Spleen (tissue), 11 donors: ENCODE measurements at regions not wholly inside any gene's neighbourhood (a gene's known extent, or its start where the extent isn't known, plus 50 kb on each side); places are given as distances from the start of the nearest gene placed in this dataset.

Experiments used
- DNase-seq: peaks from one replicate; pipeline ENCODE4 v3.0.0-alpha.2; 2020
- H3K27ac ChIP-seq, 8 donors: fragments of 200-600 bp; sonication (generic) in 7 of 8; 1 replicate in 4 of 8; 2 replicates in 4 of 8; pipeline versions ENCODE4 v1.5.0 to v1.8.0; 2016 to 2021; ENCODE audit warnings: inconsistent platforms in 4 of 8, mild to moderate bottlenecking in 4 of 8, moderate library complexity in 1 of 8
- H3K27me3 ChIP-seq, 7 donors: fragments of 200-600 bp; sonication (generic) in 6 of 7; replicated peaks in 1 of 7; 1 replicate in 4 of 7; 2 replicates in 3 of 7; pipeline versions ENCODE4 v1.5.0 to v1.8.0; 2016 to 2021; ENCODE audit warnings: inconsistent platforms in 3 of 7, mild to moderate bottlenecking in 1 of 7
- H3K36me3 ChIP-seq, 6 donors: fragments of 200-600 bp; sonication (generic) in 5 of 6; 1 replicate in 4 of 6; 2 replicates in 2 of 6; pipeline versions ENCODE4 v1.5.0 to v1.8.0; 2016 to 2021; ENCODE audit warnings: inconsistent platforms in 2 of 6
- H3K4me1 ChIP-seq, 6 donors: fragments of 200-600 bp; sonication (generic) in 5 of 6; 1 replicate in 3 of 6; 2 replicates in 3 of 6; pipeline versions ENCODE4 v1.5.0 to v1.8.0; 2016 to 2021; ENCODE audit warnings: inconsistent platforms in 3 of 6
- H3K4me3 ChIP-seq, 8 donors: fragments of 200-600 bp; sonication (generic) in 7 of 8; 1 replicate in 4 of 8; 2 replicates in 4 of 8; pipeline versions ENCODE4 v1.5.0 to v1.8.0; 2016 to 2021; ENCODE audit warnings: inconsistent platforms in 4 of 8, mild to moderate bottlenecking in 4 of 8, moderate library complexity in 2 of 8
- H3K9me3 ChIP-seq, 8 donors: fragments of 200-600 bp; sonication (generic) in 7 of 8; 1 replicate in 4 of 8; 2 replicates in 4 of 8; pipeline versions ENCODE4 v1.5.0 to v1.8.0; 2016 to 2021; ENCODE audit warnings: inconsistent platforms in 4 of 8
- CTCF ChIP-seq, 11 experiments: fragments of 200-600 bp in 7 of 11; fragments of 450-650 bp in 4 of 11; sonication (generic) in 4 of 11; IDR thresholded peaks in 8 of 11; conservative IDR thresholded peaks in 3 of 11; 1 replicate in 7 of 11; 2 replicates in 4 of 11; pipeline versions ENCODE4 v1.4.0 to v1.8.0; 2016 to 2021; ENCODE audit warnings: antibody characterized with exemption in 11 of 11, inconsistent platforms in 4 of 11, mild to moderate bottlenecking in 1 of 11
- POLR2A ChIP-seq, 3 donors: fragments of 450-650 bp; IDR thresholded peaks; one replicate each; pipeline ENCODE4 v1.5.1; 2017; ENCODE audit warnings: antibody characterized with exemption in 3 of 3, mild to moderate bottlenecking in 1 of 3
- POLR2AphosphoS5 ChIP-seq, 3 donors: sonication (generic); formaldehyde crosslinking; IDR thresholded peaks; one replicate each; pipeline ENCODE4 v1.5.1; 2017; ENCODE audit warnings: antibody characterized with exemption in 3 of 3
- WGBS, 5 donors: extraction: QIAGEN DNeasy Blood & Tissue Kit in 3 of 5; methylation state at CpG; one replicate each; pipeline versions ENCODE4 v1.1.5 to v1.1.7; 2013 to 2018; 5-methylcytosine and 5-hydroxymethylcytosine counted together
- intact Hi-C: fragments of 100-400 bp; cut with DNase I; formaldehyde crosslinking; loops from one replicate; pipeline ENCODE4 v1.15.0; 2023; ENCODE audit warnings: low total_unique reads
- donor health status: healthy with polysubstance abuse.
- donor health status: DM: no; HTN: no; CAD: no; lungs with moderate emphysema.
- donor health status: DM: no; HTN: no; CAD: no.
- donor health status: Bipolar disorder and iron deficiency.
- donor health status: healthy.
- donor health status: DM: no; HTN: no; CAD: no.
- donor health status: DM: yes; HTN: yes; CAD: no.

GRCh38 chr12:107263980-107264379 is 170.6 kb upstream of the CRY1 start:
- no peaks in the 10 kb centered on the region for H3K36me3 ChIP-seq
- H3K27me3 ChIP-seq: peaks cover 0 to 12% (median 0%) of the 10 kb centered on the region in 7 donors
- TF ChIP-seq POLR2A (IDR thresholded peaks at IDR 0.05) (no peak), CTCF (IDR thresholded peaks at IDR 0.05 in 8 of 11, conservative IDR thresholded peaks at IDR 0.05 in 3 of 11) (no peak), POLR2AphosphoS5 (IDR thresholded peaks at IDR 0.05) (no peak)
- H3K4me3 ChIP-seq: no peak overlapping the region
- H3K4me1 ChIP-seq: no peaks in the 10 kb centered on the region
- H3K27ac ChIP-seq: no peak overlapping the region
- intact Hi-C loops: no loop called here
- H3K9me3 ChIP-seq: peaks cover 0 to 14% (median 10%) of the 10 kb centered on the region in 8 donors
- DNase-seq: no peak

- Histone ChIP-seq H3K9me3 (peaks cover 0 to 14% (median 10%) of the 10 kb centered on the region in 8 donors), H3K4me3 (no peak overlapping the region), H3K27me3 (peaks cover 0 to 7% (median 0%) of the 10 kb centered on the region in 7 donors), H3K36me3 (no peaks in the 10 kb centered on the region), H3K27ac (no peak overlapping the region), H3K4me1 (no peaks in the 10 kb centered on the region)
- 81 to 93% (median 87%) methylated on average over 7 of the region's 7 CpGs for WGBS, 5 donors
- TF ChIP-seq POLR2AphosphoS5 (IDR thresholded peaks at IDR 0.05): no peak
- no peak for TF ChIP-seq CTCF (IDR thresholded peaks at IDR 0.05 in 8 of 11, conservative IDR thresholded peaks at IDR 0.05 in 3 of 11)
- no peak for TF ChIP-seq POLR2A (IDR thresholded peaks at IDR 0.05)
- intact Hi-C loops: no loop called here
- no peak for DNase-seq
These were observed 171.3 kb upstream of the CRY1 start for GRCh38 chr12:107264667-107265066.

GRCh38 chr12:107267604-107268003 is 174.3 kb upstream of the CRY1 start:
- Histone ChIP-seq H3K9me3 (peaks cover 0 to 14% (median 10%) of the 10 kb centered on the region in 8 donors), H3K27ac (no peak overlapping the region), H3K4me1 (no peaks in the 10 kb centered on the region), H3K36me3 (no peaks in the 10 kb centered on the region), H3K4me3 (no peak overlapping the region), H3K27me3 (peaks cover 0 to 4% (median 0%) of the 10 kb centered on the region in 7 donors)
- intact Hi-C loops: no loop called here
- 69 to 83% (median 75%) methylated on average over 1 of the region's 1 CpG for WGBS, 5 donors
- DNase-seq: no peak
- TF ChIP-seq POLR2AphosphoS5 (IDR thresholded peaks at IDR 0.05): no peak
- TF ChIP-seq POLR2A (IDR thresholded peaks at IDR 0.05): no peak
- TF ChIP-seq CTCF (IDR thresholded peaks at IDR 0.05 in 8 of 11, conservative IDR thresholded peaks at IDR 0.05 in 3 of 11): no peak

GRCh38 chr12:107271523-107271922 is 178.2 kb upstream of the CRY1 start:
- Histone ChIP-seq H3K36me3 (no peaks in the 10 kb centered on the region), H3K27ac (no peak overlapping the region), H3K4me3 (no peak overlapping the region), H3K27me3 (peaks cover 0 to 5% (median 0%) of the 10 kb centered on the region in 7 donors), H3K4me1 (no peaks in the 10 kb centered on the region), H3K9me3 (no peaks in the 10 kb centered on the region)
- WGBS, 5 donors: 76 to 97% (median 91%) methylated on average over 2 of the region's 2 CpGs
- no peak for DNase-seq
- TF ChIP-seq CTCF (IDR thresholded peaks at IDR 0.05 in 8 of 11, conservative IDR thresholded peaks at IDR 0.05 in 3 of 11) (no peak), POLR2A (IDR thresholded peaks at IDR 0.05) (no peak), POLR2AphosphoS5 (IDR thresholded peaks at IDR 0.05) (no peak)
- intact Hi-C loops: no loop called here
